GM19025 (cell line): ENCODE measurements at regions not wholly inside any gene's neighbourhood (a gene's known extent, or its start where the extent isn't known, plus 50 kb on each side); places are given as distances from the start of the nearest gene placed in this dataset.

Source experiments
- ATAC-seq: cut with Tn5 transposase; IDR thresholded peaks from one replicate; pipeline ENCODE4 v1.9.1; 2021; ENCODE audit warnings: mild to moderate bottlenecking, low read depth, moderate library complexity; ENCODE audit not compliant: unreplicated experiment

DNA sequence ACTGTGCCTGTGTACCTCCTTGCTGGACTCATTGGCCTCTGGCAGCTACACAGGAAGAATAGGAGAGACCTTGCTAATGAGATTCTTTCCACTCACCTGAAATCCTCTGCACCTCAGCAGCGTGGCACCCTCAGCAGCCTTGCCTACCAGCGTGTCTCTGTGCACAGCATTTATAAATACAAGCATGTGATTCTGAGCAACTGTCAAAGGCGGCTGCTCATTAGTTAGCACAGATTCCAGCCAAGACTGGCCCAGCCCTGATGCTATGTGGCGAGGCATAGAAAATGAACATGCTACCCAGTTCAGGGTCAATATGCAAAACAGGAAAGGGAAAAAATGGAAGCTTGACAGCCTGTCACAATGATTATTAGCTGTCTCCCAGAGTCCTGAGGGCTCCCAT is 298.0 kb downstream of the C4orf33 start:
- ATAC-seq: no peak

DNA sequence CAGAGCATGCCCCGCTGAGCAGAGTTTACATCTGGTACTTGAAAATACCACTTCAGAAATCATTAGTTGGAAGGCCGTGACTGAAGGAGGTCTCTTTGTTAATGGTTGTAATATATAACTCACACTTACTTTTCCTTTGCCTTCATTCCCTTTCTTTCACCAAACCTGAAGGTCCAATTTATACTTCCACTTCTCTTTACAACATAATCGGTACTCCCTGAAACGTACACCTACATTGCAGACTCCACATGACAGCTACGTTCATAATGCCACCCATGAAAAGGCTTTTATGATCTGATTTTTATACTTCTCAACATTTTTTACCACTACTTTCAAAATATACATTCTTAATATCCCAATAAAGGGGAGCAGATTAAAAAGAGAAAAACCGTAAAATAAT is 298.7 kb downstream of the C4orf33 start:
- ATAC-seq: no peak

DNA sequence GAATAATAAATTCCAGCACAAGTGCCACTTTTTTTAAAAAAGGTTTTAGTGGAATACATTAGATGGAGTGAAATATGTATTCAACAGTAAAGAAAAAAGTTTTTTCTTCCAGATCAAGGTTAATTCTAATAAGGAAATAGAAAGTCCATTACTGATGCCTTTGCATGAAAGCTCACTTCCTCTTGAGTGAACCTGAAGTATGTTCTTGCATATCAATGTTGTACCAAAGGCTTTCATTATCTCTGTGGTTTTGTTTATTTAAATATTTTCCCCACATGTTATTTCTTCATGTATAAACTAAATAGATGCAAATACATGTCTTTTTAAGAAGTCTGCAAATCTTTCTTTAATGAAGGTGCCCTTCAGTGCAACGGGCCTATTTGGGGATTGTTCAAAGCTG is 307.9 kb downstream of the C4orf33 start:
- ATAC-seq: no peak

DNA sequence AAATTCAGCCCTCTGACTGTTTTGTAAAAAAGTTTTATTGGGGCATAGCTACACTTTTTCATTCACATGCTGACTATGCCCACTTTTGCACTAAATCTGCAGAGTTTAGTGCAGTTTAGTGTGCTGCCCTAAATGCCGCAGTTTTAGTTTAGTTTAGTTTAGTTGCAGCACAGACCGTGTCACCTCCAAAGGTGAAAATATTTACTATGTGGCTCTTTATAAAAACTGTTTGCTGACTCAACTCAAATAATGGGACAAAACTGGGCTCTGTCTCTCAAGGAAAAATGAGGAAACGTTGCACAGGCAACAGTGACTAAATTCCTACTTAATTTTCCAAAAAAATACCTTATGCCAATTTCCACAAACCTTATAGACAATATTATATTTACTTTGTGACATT is 314.2 kb downstream of the C4orf33 start:
- no peak for ATAC-seq

DNA sequence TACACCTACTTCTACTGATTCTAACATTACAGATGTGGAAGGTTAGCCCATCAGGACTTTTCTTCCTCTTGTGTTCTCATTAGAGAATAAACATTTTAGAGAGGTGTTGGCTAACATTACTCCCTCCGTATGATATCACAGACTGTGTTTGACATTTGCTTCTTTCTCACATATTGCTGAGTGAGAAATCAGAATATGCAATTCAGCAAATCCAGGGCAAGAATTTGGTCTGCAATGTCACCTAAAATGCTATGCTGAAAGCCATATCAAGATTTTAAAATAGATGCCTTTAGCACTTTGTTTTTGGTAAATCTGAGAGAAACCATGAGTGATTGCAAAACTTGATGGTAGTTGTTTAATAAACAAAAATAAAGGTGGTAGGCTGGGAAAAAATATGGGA is 319.1 kb downstream of the C4orf33 start:
- no peak for ATAC-seq

DNA sequence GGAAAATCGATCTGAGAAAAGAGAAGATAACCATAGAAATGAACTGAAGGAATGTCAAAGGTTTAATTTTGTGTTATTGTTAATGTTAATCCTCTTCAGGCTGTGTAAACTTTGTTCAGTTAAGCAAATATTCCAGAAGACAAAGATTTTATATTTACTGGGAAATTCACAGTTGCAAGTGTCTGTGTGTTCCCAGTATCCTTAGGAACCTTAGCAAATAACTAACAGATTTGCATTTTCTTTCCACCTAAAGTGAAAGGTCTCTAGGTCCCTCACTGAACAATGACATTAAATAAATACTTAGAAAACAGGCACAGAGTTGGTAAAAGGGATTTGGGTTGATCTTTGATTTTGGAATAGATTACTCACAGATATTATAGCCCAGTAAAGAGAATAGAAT is 324.7 kb downstream of the C4orf33 start:
- no peak for ATAC-seq

DNA sequence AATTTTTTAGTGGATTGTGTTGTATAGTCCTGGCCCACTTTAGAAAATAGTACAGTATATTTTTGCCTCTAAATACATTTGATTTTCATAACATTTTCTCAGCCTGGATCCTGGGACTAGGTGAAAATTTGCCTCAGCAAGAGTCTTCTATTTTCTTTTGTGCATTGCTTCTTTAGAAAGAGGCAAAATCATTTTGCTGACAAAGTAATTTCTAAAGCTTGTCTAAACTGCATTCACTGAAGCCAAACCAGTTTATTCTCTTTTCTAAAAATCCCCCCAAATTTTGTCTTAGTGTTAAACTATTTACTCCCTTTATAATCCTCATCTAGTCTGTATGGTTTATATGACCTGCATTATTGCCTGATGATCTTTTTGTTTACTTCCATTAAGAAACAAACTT is 326.3 kb downstream of the C4orf33 start:
- no peak for ATAC-seq

DNA sequence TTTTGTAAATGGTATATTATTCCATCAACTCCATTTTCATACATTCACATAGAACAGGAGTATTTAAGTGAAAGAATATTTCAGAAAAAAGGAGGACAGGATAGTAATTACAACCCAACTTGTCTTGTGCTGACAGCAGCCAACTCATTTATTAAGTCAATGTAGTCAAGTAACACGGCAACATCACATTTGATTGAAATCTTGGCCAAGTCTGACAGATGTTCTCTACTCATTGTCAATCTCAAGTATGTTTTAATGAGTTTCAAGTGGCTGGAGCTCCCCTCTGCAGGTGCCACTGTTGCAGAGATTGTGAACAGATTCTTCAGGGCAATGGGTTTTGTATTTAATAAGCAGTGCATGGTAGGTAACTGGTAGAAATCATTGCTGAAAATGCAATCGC is 332.5 kb downstream of the C4orf33 start:
- no peak for ATAC-seq

DNA sequence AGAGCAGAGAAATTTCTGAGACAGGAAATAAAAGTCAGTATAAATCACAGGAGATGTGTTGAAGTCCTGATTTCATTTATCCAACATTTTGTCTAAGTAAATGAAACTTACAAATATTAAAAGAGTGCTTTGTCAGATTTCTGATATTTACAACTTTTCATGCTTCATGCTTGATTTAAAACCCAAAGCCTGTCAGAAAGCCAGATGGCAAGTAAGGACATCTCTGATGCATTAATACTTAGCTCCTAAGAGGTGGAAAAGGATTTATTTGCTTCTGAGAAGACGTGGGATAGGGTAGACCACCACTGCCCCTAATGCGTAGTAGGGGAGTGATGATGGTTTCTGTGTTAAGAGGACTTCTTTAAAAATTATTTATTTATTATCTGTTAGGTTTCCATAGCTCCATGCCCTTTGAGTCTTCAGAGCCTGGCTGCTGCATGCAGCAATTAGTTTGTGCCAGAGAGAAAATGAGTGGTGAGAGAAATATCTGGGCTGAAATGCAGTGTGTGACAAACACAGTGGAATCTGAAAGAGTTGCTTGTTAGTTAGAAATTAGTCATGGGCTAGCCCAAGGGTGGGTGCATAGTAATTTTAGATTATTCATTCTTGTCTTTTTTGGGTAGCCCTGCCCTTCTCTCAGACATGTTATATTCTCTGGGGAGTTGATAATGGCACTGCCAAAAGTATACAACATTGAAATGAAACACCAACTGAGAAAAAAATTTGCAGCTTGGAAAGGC is 333.8 kb downstream of the C4orf33 start:
- no peak for ATAC-seq

DNA sequence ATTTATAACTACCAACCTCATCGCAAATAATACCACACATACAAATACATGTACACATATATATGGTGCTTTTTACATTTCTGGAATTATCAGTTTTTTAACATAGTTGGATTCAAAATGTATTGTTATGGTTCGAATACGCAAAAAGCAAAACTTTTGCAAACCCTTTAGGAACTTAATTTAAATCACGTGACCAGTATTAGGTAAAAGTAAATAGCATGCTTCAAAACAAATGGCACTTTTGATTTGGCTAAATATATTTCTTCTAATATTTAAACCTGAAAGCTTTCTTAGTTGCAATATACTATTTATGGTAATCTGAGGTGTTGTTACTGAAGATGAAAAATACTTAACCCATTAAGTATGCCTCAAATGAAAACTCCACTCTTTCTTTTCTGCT is 341.4 kb downstream of the C4orf33 start:
- ATAC-seq: no peak

DNA sequence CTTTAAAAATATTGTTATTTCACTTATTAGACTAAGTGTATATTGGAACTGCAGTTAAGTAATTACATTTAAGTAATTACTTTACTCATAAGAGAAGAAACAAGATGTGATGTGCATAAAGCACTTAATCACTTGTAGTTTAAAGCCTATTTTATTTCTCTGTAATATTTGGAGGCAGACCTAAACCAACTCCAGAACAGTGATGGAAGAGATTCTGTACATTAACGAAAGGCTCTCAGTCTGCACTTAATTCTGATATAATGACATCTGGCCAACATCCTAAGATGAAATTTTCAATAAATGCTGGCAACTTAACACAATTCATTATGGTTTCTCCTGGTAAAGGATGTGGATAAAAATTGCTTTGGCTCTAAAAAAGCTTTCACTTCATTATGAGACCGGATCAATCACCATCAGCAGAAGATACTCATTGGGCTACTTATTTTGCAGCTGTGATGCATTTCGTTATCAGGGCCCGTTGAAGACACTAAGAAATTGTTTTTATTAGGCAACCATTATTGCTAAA is 342.6 kb downstream of the C4orf33 start:
- no peak for ATAC-seq

DNA sequence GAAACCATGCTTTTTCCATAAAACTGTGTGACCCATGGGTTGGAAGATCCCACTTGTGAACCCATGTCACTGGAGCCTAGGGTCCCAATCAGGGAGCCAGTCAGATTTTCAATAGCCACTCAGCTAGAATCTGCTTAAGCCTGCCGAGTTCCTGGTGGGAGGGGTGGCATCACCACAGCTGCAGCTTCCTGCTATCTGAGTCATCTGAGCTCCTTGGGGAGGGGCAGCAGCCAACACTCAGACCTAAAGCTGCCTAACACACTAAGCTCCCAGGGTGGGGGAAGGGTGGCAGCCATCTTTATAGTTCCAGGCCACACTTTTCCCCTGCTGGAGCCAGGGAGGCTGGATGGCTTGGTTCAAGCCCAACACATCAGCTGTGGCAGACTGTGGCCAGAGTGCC is 350.1 kb downstream of the C4orf33 start:
- no peak for ATAC-seq

DNA sequence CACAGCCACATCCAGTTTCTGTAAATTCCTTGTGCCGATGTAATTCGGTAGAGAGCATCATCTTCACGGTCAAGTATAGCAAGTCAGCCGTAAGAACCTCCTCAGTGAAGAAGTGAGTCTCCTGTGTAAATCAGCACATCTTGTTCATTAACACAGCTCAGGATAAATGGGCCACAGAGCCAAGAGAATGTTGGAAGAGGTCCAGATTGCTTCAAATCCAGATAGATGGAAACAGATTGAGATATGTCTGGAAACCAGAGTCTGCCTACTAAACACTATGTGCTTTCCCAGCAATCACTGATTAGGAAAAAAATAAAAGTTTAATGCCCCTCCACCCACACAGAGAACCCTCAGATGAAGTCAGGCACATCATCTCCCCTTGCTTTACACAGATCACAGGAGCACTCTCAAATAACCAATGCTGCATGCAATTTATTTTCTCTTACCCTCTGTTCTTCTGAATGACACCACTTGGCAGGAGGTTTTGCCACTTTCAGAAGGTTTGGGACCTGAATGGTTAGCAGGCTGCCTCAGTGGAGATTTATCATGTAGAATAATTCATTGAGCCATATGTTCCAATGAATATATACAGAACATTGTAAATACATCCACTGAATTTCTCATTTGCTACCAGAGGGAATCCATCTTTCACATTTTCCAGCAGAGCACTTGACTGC is 357.7 kb downstream of the C4orf33 start:
- no peak for ATAC-seq

DNA sequence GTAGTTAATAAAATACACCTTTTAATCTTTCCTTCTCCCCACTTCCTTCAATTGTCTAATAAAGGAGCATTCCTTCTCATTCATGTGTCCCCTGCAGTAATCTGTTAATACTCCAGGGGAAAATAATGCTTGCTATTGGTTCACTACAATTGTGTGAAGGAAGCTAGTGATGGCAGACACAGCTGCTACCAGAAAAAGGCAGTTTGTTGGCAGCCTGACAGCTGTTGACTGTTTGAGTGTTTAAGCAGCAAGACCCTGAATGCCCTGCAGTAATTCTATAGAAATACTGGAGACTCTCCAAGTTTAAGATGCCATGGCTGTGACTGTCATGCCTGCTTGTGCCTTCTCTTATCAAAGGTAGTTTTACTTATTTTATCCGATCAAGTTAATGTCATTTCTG is 359.5 kb downstream of the C4orf33 start:
- no peak for ATAC-seq

DNA sequence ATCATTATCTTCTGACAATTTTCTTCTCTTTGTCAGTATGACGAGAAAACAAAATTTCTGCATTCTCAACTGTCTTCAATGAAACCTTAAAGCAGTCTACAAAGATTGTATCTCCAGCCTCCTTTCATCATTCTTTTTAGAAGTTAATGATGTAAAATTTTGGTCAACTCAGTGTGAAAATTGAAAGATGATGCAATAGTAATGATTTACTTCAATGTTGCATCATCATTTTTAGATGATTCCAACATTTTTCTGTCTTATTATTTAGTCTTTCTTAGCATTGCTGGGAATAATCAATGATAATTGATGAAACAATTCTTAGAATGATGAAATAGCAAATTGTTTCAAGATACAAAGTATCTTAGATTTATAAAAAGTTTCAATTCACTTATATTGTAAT is 372.7 kb downstream of the C4orf33 start:
- ATAC-seq: no peak

DNA sequence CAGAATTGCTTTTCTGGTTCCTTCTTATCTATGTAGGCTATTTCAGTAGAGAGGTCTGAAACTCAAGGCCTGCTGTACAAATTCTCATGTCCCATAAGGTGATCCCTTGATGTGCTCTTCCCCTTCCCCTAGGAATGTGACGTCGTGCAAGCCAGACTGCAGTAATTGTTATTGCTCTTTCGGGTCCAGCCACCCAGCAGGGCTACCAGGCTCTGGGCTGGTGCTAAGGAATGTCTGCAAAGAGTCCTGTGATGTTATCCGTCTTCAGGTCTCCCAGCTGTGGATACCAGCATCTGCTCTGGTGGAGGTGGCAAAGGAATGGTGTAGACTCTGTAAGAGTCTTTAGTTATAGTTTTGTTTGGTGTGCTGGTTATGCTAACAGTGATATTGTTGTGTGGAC is 378.7 kb downstream of the C4orf33 start:
- no peak for ATAC-seq

DNA sequence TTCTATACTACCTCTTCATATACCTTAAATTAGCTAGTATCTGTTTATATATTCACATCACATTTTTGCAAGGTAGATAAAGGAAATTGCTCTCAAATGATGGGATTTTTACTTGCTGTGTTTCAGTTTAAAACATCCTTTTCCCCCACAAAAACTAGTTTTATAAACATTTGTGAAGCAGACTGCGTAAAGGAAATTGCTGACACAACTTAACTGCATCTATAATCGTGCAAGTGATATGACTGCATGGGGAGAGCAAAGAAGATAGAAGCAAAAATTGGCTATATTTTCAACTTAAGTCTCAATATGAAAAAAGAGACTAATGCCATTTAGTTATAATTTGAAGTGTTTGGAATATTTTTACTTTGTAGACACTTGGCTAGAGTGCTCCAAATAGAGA is 385.2 kb downstream of the C4orf33 start:
- ATAC-seq: no peak

DNA sequence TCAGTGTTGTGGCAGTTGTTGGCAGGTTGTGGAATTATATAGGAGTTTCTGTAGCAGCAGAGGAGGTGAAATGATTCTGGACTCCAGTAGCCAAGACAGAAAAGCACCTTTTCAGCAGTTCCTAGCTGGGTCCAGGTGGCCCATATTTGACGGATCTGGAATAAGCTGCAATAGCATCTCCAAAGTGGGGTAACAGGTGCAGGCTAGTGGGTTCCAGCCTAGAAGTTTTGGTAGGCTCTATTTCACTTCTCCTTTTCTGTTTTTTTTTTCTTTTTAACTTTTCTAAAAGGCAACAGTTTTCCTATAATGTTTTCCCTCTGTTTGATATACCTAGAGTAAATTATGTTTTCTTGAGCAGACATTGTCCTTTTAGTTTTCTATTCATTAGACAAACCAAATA is 392.5 kb downstream of the C4orf33 start:
- no peak for ATAC-seq

DNA sequence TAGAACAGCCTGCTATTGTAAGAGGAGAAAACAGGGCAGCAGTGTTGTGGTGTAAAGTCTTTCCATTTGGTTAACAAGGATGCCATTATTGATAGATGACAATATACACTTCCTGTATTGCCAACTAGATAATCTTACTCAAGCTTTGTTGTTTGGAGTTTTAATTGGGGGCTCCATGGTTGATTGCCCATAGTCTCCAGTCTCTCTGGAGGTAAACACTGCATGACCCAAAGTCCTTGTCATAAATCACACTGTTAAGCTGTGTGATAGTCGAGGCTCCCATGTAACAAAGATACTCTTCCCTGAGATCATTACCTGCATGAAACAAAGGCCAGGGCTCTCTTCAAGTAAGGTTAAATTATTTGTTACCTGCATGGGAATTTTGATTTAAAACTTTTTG is 394.6 kb downstream of the C4orf33 start:
- ATAC-seq: no peak

DNA sequence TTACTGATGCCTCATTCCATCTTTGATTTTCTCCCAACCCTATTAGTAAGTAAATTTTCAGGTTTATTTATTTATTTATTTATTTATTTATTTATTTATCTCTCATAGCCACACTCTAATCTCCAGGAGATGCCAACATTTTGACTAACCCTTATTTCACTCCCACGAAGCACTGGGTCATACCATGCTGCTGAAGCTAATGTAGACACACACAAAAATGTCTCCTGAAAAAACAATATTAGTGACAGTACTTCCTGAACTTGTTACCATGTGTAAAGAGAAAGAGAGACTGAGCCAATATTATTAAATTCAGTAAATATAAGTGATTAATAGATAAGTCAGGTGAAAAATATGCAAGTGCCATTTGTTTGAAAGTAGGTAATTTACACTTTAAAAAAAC is 402.7 kb downstream of the C4orf33 start:
- ATAC-seq: no peak

DNA sequence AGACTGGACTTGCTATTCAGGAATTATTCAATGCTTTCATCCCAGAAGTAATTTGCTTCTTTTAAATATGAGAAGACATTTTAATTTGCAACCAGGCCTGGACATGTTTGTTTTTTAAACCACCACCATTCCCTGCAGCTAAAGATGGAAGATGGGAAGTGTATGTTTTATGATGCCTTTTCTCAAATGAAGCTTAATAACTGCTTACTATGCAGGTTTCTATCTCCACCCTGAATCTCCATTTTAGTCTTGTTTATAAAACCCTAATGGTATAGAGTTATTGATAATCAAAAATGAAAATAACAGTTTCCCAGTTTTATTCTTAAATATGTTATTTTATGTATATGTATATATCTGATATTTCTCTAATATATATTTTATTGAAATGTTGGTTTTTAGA is 418.9 kb downstream of the C4orf33 start:
- no peak for ATAC-seq

DNA sequence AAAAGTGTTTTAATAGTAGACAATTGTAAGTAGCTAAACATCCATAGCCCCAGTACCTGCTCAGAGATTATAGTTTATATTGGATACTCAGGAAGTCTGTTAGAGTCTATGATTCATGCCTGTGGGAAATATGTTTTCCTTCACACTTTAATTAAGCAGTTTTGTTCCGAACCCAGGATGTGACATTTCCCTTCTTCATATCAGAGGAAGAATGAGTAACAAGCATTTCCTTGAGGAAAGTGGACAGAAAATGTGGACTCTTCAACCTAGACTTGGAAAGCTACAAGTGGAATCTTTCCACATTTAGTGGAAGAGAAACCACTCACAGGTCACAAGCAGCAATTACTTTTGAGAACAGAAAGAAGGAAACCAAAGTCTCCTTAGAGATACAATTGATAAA is 419.4 kb downstream of the C4orf33 start:
- ATAC-seq: no peak
